ENCODE measurements at regions not wholly inside any gene's neighbourhood (a gene's known extent, or its start where the extent isn't known, plus 50 kb on each side); places are given as distances from the start of the nearest gene placed in this dataset.
"Not testable (repeated sequence)": the region's sequence is repeated elsewhere in the genome, so short reads cannot be mapped to it uniquely, and the experiment has no call there.

DNA sequence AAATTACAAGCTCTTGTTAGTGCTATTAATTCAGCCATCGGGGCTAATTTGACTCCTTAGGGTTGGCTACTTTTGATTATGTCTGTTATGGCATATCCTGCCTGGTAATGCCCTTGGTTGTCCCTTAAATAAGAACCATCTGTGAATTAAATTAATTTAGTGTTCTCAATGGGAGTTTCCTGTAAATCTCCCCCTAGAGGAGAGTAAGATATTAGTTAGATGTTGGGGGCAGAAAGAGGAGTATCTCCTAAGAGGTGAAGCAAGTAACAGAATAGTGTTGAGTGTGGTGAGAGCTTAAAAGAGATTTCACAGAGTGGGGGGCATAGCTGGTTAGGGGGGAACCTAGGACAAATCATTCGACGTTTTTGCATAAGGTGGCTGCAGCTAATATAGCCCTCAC is 1126.9 kb downstream of the JRKL start:
- H3K9ac ChIP-seq (ENCODE audit: low read depth in 1 of 3, low read length in 3 of 3) = no peak overlapping the region
- no peak overlapping the region for H3K27ac ChIP-seq (ENCODE audit: low read depth, low read length)
- H3K36me3 ChIP-seq (ENCODE audit: control insufficient read depth in 3 of 3, insufficient read depth in 3 of 3, low read length in 3 of 3) = no peaks in the 10 kb centered on the region
- no peak overlapping the region for H3K4me3 ChIP-seq (ENCODE audit: low read length in 3 of 3)
- no peaks in the 10 kb centered on the region for H3K9me3 ChIP-seq (ENCODE audit: control insufficient read depth in 3 of 3, low read length in 3 of 3)
- H3K27me3 ChIP-seq (ENCODE audit: control insufficient read depth in 3 of 3, insufficient read depth in 3 of 3, low read length in 3 of 3) = no peaks in the 10 kb centered on the region
- no peaks in the 10 kb centered on the region for H3K4me1 ChIP-seq (ENCODE audit: control insufficient read depth in 3 of 3, insufficient read depth in 3 of 3, low read length in 3 of 3)

DNA sequence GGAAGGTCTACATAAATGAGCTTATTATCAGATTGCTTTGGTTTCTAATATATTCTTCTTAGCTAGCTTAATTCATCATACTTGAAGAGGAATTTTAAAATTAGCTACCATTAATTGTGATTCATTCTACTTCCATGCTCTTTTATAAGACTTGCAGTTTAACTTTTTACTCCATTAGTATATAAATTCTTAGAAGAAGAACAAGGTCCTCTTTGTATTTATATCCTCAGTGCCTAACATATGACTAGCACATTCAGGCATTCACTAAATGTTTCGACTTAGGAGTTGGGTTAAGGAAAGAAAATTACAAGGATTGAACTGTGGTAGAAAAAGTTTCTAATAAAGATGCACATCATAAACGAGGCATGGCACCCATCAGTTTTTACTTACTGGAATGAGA is 1135.5 kb downstream of the JRKL start:
- Histone ChIP-seq H3K9me3 (ENCODE audit: control insufficient read depth in 3 of 3, low read length in 3 of 3) (no peaks in the 10 kb centered on the region), H3K4me1 (ENCODE audit: control insufficient read depth in 3 of 3, insufficient read depth in 3 of 3, low read length in 3 of 3) (no peaks in the 10 kb centered on the region), H3K4me3 (ENCODE audit: low read length in 3 of 3) (no peak overlapping the region), H3K27ac (ENCODE audit: low read depth, low read length) (no peak overlapping the region), H3K9ac (ENCODE audit: low read depth in 1 of 3, low read length in 3 of 3) (no peak overlapping the region), H3K27me3 (ENCODE audit: control insufficient read depth in 3 of 3, insufficient read depth in 3 of 3, low read length in 3 of 3) (no peaks in the 10 kb centered on the region), H3K36me3 (ENCODE audit: control insufficient read depth in 3 of 3, insufficient read depth in 3 of 3, low read length in 3 of 3) (no peaks in the 10 kb centered on the region)

DNA sequence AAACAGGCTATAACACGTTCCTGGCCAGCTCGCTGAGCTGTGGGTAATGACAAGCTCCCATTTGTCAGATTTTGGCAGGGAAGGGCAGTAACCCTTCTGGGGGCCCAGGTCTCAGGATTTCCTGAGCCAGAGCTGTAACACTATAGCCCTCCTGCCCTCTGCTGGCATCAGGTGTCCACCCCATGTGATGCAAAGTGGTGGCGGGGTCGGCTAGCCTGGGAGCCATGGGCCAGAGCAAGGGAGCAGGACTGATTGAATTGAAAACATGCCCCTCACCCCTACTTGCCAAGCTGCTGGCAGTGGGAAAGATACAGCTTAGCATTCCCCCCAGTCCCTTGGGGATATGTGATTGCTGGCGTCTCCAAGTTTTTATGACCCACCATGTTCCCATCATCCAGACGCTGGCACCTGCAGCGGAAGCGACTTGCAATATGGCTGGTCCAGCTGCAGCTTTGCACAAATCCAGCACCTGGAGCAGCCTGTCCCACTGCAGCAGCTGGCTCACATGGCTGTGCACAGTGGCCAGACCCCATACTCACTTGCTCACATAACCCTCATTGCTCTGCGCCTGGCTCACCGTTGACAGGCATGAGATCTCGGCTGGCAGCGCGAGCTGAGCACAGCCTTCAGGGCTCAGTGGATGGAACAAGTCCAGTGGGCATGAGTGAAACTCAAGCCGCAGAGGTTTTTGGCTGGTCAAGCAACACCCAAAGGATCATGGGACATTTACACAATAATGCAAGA is 1147.8 kb downstream of the JRKL start:
- H3K4me3 ChIP-seq (ENCODE audit: low read length in 3 of 3) = no peak overlapping the region
- no peaks in the 10 kb centered on the region for H3K9me3 ChIP-seq (ENCODE audit: control insufficient read depth in 3 of 3, low read length in 3 of 3)
- H3K36me3 ChIP-seq (ENCODE audit: control insufficient read depth in 3 of 3, insufficient read depth in 3 of 3, low read length in 3 of 3) = no peaks in the 10 kb centered on the region
- no peaks in the 10 kb centered on the region for H3K4me1 ChIP-seq (ENCODE audit: control insufficient read depth in 3 of 3, insufficient read depth in 3 of 3, low read length in 3 of 3)
- H3K27me3 ChIP-seq (ENCODE audit: control insufficient read depth in 3 of 3, insufficient read depth in 3 of 3, low read length in 3 of 3) = no peaks in the 10 kb centered on the region
- no peak overlapping the region for H3K27ac ChIP-seq (ENCODE audit: low read depth, low read length)
- H3K9ac ChIP-seq (ENCODE audit: low read depth in 1 of 3, low read length in 3 of 3) = no peak overlapping the region

DNA sequence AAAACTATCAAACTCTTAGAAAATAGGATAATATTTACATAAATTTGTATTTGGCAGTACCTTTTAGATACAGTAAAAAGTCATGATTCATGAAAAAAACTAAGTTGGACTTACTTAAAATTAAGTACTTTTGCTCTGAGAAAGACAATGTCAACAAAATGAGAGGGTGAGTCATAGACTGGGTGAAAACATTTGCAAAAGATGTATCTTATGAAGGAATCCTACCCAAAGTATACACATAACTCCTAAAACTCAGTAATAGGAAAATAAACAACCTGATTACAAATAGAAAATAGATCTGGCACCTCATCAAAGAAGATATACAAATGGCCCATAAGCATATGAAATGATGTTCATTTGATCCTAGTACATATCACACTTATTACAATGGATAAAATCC is 1154.6 kb downstream of the JRKL start:
- Histone ChIP-seq H3K9ac (ENCODE audit: low read depth in 1 of 3, low read length in 3 of 3) (no peak overlapping the region), H3K9me3 (ENCODE audit: control insufficient read depth in 3 of 3, low read length in 3 of 3) (no peaks in the 10 kb centered on the region), H3K4me3 (ENCODE audit: low read length in 3 of 3) (no peak overlapping the region), H3K27ac (ENCODE audit: low read depth, low read length) (no peak overlapping the region), H3K4me1 (ENCODE audit: control insufficient read depth in 3 of 3, insufficient read depth in 3 of 3, low read length in 3 of 3) (no peaks in the 10 kb centered on the region), H3K36me3 (ENCODE audit: control insufficient read depth in 3 of 3, insufficient read depth in 3 of 3, low read length in 3 of 3) (no peaks in the 10 kb centered on the region), H3K27me3 (ENCODE audit: control insufficient read depth in 3 of 3, insufficient read depth in 3 of 3, low read length in 3 of 3) (no peaks in the 10 kb centered on the region)

DNA sequence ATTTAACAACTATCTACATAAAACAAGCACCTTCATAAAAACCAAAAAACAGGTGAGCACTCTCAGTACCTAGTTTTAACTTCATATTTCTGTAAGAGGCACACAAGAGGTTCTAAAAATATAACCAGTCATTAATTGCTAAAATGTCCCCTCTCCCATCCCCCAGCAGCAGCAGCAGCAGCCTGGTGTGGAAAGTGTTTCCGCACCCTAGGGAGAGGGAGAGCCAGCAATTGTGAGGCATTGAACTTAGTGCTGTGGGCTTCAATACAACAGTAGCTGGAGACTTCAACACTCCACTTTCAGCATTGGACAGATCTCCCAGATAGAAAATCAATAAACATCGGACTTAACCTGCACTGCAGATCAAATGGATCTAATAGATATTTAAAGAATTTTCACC is 1158.5 kb downstream of the JRKL start:
- Histone ChIP-seq H3K9ac (ENCODE audit: low read depth in 1 of 3, low read length in 3 of 3) (no peak overlapping the region), H3K4me3 (ENCODE audit: low read length in 3 of 3) (no peak overlapping the region), H3K27ac (ENCODE audit: low read depth, low read length) (no peak overlapping the region), H3K4me1 (ENCODE audit: control insufficient read depth in 3 of 3, insufficient read depth in 3 of 3, low read length in 3 of 3) (no peaks in the 10 kb centered on the region), H3K27me3 (ENCODE audit: control insufficient read depth in 3 of 3, insufficient read depth in 3 of 3, low read length in 3 of 3) (no peaks in the 10 kb centered on the region), H3K9me3 (ENCODE audit: control insufficient read depth in 3 of 3, low read length in 3 of 3) (no peaks in the 10 kb centered on the region), H3K36me3 (ENCODE audit: control insufficient read depth in 3 of 3, insufficient read depth in 3 of 3, low read length in 3 of 3) (no peaks in the 10 kb centered on the region)

DNA sequence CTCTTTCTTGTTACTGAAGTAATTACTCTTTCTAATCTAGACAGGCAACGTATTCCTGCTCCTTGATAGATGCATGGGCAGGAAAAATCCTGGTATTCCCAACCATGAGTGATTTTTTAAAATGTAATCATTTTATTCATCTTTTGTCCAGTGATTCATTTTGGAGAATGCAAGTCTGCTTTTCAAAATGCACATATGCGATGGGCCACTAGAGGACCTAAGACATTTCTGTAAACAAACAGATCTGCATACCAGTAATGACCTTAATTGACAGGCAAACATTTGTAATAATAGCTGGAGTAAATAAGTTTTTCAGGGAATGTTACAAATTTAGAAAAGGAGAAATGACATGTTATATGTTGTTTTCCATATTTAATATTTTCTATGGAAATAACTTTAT is 1167.6 kb downstream of the JRKL start:
- H3K9me3 ChIP-seq (ENCODE audit: control insufficient read depth in 3 of 3, low read length in 3 of 3) = no peaks in the 10 kb centered on the region
- H3K4me3 ChIP-seq (ENCODE audit: low read length in 3 of 3) = no peak overlapping the region
- no peaks in the 10 kb centered on the region for H3K27me3 ChIP-seq (ENCODE audit: control insufficient read depth in 3 of 3, insufficient read depth in 3 of 3, low read length in 3 of 3)
- no peak overlapping the region for H3K9ac ChIP-seq (ENCODE audit: low read depth in 1 of 3, low read length in 3 of 3)
- no peaks in the 10 kb centered on the region for H3K4me1 ChIP-seq (ENCODE audit: control insufficient read depth in 3 of 3, insufficient read depth in 3 of 3, low read length in 3 of 3)
- no peak overlapping the region for H3K27ac ChIP-seq (ENCODE audit: low read depth, low read length)
- H3K36me3 ChIP-seq (ENCODE audit: control insufficient read depth in 3 of 3, insufficient read depth in 3 of 3, low read length in 3 of 3) = no peaks in the 10 kb centered on the region

DNA sequence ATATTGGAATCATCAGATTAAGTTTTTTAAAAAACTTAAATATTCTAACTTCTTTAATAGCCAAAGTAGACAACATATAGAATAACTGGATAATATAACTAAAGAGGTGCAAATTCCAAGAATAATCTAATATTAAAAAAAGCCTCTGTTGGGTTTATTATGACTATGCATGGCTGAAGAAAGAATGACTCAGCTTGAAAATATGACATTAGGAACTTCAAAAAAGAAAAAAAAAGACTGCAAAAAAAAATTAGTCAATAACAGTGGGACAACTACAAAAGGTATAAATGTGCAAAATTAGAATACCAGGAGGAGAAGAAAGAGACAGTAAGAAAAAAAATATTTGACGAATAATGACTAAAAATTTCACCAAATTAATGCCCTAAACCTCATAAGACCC is 1178.0 kb downstream of the JRKL start:
- no peak overlapping the region for H3K9ac ChIP-seq (ENCODE audit: low read depth in 1 of 3, low read length in 3 of 3)
- no peaks in the 10 kb centered on the region for H3K9me3 ChIP-seq (ENCODE audit: control insufficient read depth in 3 of 3, low read length in 3 of 3)
- no peaks in the 10 kb centered on the region for H3K27me3 ChIP-seq (ENCODE audit: control insufficient read depth in 3 of 3, insufficient read depth in 3 of 3, low read length in 3 of 3)
- H3K4me3 ChIP-seq (ENCODE audit: low read length in 3 of 3) = no peak overlapping the region
- H3K27ac ChIP-seq (ENCODE audit: low read depth, low read length) = no peak overlapping the region
- no peaks in the 10 kb centered on the region for H3K4me1 ChIP-seq (ENCODE audit: control insufficient read depth in 3 of 3, insufficient read depth in 3 of 3, low read length in 3 of 3)
- no peaks in the 10 kb centered on the region for H3K36me3 ChIP-seq (ENCODE audit: control insufficient read depth in 3 of 3, insufficient read depth in 3 of 3, low read length in 3 of 3)

DNA sequence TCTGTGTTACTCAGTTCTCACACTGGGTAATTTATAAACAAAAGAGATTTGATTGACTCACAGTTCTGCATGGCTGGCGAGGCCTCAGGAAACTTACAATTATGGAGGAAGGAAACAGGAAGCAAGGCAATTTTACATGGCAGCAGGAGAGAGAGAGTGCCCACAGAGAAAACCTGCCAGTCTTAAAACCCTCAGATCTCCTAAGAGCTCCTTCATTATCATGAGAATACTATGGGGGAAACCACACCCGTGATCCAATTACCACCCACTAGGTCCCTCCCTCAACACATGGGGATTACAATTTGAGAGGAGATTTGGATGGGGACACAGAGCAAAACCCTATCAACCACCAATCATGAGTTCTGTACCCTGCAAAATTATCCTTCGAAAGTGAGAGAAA is 1180.8 kb downstream of the JRKL start:
- no peak overlapping the region for H3K4me3 ChIP-seq (ENCODE audit: low read length in 3 of 3)
- no peak overlapping the region for H3K27ac ChIP-seq (ENCODE audit: low read depth, low read length)
- no peak overlapping the region for H3K9ac ChIP-seq (ENCODE audit: low read depth in 1 of 3, low read length in 3 of 3)
- no peaks in the 10 kb centered on the region for H3K4me1 ChIP-seq (ENCODE audit: control insufficient read depth in 3 of 3, insufficient read depth in 3 of 3, low read length in 3 of 3)
- no peaks in the 10 kb centered on the region for H3K27me3 ChIP-seq (ENCODE audit: control insufficient read depth in 3 of 3, insufficient read depth in 3 of 3, low read length in 3 of 3)
- H3K36me3 ChIP-seq (ENCODE audit: control insufficient read depth in 3 of 3, insufficient read depth in 3 of 3, low read length in 3 of 3) = no peaks in the 10 kb centered on the region
- H3K9me3 ChIP-seq (ENCODE audit: control insufficient read depth in 3 of 3, low read length in 3 of 3) = no peaks in the 10 kb centered on the region

DNA sequence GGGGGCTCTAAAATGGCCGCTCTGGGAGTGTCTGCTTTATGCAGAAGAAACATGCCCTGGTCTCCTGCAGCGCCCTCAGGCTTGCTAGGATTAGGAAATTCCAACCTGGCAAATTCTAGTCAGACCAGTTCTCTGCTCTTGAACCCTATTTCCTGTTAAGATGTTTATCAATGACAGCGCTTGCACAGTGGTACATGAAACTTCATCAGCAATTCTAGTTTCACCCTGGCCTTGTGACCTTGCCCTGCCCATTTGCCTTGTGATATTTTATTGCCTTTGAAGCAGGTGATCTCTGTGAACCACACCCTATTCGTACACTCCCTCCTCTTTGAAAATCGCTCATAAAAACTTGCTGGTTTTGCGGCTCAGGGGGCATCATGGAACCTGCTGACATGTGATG is 1184.0 kb downstream of the JRKL start:
- H3K4me1 ChIP-seq (ENCODE audit: control insufficient read depth in 3 of 3, insufficient read depth in 3 of 3, low read length in 3 of 3); H3K9me3 ChIP-seq (ENCODE audit: control insufficient read depth in 3 of 3, low read length in 3 of 3); H3K9ac ChIP-seq (ENCODE audit: low read depth in 1 of 3, low read length in 3 of 3); H3K36me3 ChIP-seq (ENCODE audit: control insufficient read depth in 3 of 3, insufficient read depth in 3 of 3, low read length in 3 of 3); H3K27me3 ChIP-seq (ENCODE audit: control insufficient read depth in 3 of 3, insufficient read depth in 3 of 3, low read length in 3 of 3); H3K4me3 ChIP-seq (ENCODE audit: low read length in 3 of 3); H3K27ac ChIP-seq (ENCODE audit: low read depth, low read length): not testable (repeated sequence)

DNA sequence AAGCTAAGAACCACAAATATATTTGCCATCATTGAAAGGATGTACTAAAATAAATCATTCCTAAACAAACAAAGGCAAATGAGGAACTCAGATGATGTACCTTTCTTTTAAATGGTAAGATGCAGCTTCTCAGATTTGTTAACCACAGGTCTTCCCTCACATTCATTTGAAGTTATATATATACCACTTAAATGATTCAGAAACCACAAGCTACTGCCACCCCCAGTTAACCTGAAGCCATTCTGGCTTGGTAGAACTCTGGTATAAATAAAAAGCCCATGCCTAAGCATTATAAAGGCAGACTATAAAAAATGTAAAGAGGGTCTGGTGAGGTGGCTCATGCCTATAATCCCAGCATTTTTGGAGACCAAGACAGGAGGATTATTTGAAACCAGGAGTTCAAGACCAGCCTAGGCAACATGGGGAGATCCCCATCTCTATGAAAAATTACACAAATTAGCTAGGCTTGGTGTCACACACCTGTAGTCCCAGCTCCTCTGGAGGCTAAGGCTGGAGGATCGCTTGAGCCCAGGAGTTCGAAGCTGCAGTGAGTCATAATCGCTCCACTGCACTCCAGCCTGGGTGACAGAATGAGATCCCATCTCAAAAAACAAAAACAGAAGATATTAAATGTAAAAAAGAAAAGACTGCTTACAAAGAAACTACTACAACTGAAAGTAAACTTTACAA is 1185.3 kb downstream of the JRKL start:
- Histone ChIP-seq H3K27me3 (ENCODE audit: control insufficient read depth in 3 of 3, insufficient read depth in 3 of 3, low read length in 3 of 3) (no peaks in the 10 kb centered on the region), H3K4me3 (ENCODE audit: low read length in 3 of 3) (no peak overlapping the region)

More for the DNA sequence above, 1185.3 kb downstream of the JRKL start:
- H3K9ac ChIP-seq (ENCODE audit: low read depth in 1 of 3, low read length in 3 of 3) = no peak overlapping the region
- H3K9me3 ChIP-seq (ENCODE audit: control insufficient read depth in 3 of 3, low read length in 3 of 3) = no peaks in the 10 kb centered on the region
- H3K4me1 ChIP-seq (ENCODE audit: control insufficient read depth in 3 of 3, insufficient read depth in 3 of 3, low read length in 3 of 3) = no peaks in the 10 kb centered on the region
- no peak overlapping the region for H3K27ac ChIP-seq (ENCODE audit: low read depth, low read length)
- no peaks in the 10 kb centered on the region for H3K36me3 ChIP-seq (ENCODE audit: control insufficient read depth in 3 of 3, insufficient read depth in 3 of 3, low read length in 3 of 3)

Measured in skeletal muscle tissue (tissue), 3 donors.